Right cardiac atrium (tissue), 5 donors: ENCODE measurements at regions not wholly inside any gene's neighbourhood (a gene's known extent, or its start where the extent isn't known, plus 50 kb on each side); places are given as distances from the start of the nearest gene placed in this dataset.
"Not testable (repeated sequence)": the region's sequence is repeated elsewhere in the genome, so short reads cannot be mapped to it uniquely, and the experiment has no call there.

Experiments used
- ATAC-seq, 2 donors: fragments of 200-7000 bp; cut with Tn5 transposase; one replicate each; pipeline versions ENCODE4 v1.8.0 to v1.9.1; 2020; ENCODE audit warnings: moderate library complexity in 2 of 2, mild to moderate bottlenecking in 1 of 2
- DNase-seq, 3 donors: peaks; one replicate each; pipeline ENCODE4 v3.0.0-alpha.2; 2020
- H3K27ac ChIP-seq: one replicate; pipeline ENCODE4 v1.5.1; 2013; ENCODE audit warnings: mild to moderate bottlenecking, low read length, control low read depth, moderate library complexity
- H3K27me3 ChIP-seq: one replicate; pipeline ENCODE4 v1.6.1; 2013; ENCODE audit not compliant: control insufficient read depth, insufficient read depth
- H3K4me1 ChIP-seq: one replicate; pipeline ENCODE4 v1.6.1; 2013; ENCODE audit warnings: low read length; ENCODE audit not compliant: control insufficient read depth, insufficient read depth
- H3K4me3 ChIP-seq: one replicate; pipeline ENCODE4 v1.5.1; 2013; ENCODE audit warnings: low read length, control low read depth
- H3K9me3 ChIP-seq: one replicate; pipeline ENCODE4 v1.6.1; 2013; ENCODE audit warnings: low read length; ENCODE audit not compliant: control insufficient read depth
- WGBS: extraction: QIAGEN DNeasy Blood & Tissue Kit; methylation state at CpG from one replicate; pipeline ENCODE4 v1.1.7; 2013; 5-methylcytosine and 5-hydroxymethylcytosine counted together
- intact Hi-C, 4 donors: fragments of 100-400 bp; cut with DNase I; formaldehyde crosslinking; loops; one replicate each; pipeline versions ENCODE4 v1.11.0 to v1.14.0; 2022 to 2023
- donor health status: healthy with polysubstance abuse.
- donor health status: DM: no; HTN: yes; CAD: no.
- donor health status: DM: no; HTN: no; CAD: no.
- donor health status: DM: no; HTN: yes; CAD: no; lungs with severe emphysema.
- donor health status: DM: yes; HTN: yes; CAD: no.

DNA sequence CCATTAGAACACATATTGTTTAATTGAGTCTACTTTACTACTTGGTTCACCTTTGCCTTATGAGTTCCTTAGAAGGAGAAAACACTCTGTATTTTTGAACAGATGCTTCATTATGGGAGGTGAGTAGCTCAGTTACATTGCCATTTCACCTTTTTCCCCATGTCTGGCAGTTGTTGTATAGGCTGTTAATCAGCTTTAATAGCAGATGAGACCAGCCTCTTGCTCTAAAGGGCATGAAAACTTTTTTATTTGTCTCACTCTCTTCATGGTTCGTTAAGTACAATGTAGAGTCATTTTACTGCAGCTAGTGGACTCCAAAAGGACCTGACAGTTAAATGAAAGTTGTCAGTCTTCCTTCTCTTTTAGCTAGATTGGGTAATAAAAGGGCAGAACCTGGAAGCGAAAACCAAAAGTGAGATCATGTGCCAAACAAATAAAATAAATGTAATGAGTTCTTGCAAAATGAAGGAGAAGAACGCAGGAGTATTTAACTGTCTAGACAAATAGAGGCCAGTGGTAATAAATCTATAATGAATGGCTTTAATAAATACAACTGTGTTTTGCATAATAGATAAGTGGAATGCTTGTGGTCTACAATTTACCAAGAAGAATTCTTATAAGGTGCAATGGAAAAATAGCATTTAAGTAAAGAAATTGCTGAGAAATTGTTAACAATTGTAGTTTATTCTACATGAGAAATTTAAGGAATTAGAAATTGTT is 180.0 kb upstream of the NEGR1 start:
- no peaks in the 10 kb centered on the region for H3K9me3 ChIP-seq
- no peak for ATAC-seq
- no peak for DNase-seq
- no peak overlapping the region for H3K27ac ChIP-seq
- WGBS, result 87% methylated on average over 3 of the region's 3 CpGs
- H3K4me3 ChIP-seq, result no peak overlapping the region
- intact Hi-C loops, result no loop called here
- no peaks in the 10 kb centered on the region for H3K4me1 ChIP-seq
- no peaks in the 10 kb centered on the region for H3K27me3 ChIP-seq

DNA sequence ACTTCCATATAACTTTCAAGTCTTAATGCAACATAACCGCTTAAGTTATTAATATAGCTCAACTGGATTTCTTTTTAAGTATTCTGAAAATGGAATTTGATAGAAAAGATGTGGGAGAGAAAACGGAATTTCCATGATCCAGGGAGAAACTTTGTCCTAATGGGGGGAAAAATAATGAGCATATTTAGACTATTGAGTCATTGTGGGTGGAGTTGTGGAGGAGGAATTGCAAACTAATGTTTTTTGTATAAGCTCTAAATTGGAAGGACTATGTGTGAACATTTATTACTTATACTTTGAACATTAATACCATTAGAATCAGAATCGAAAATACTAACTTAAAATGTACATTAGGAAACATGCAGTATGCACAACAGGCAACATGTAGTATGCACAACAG is 159.9 kb upstream of the NEGR1 start:
- ATAC-seq, result no peak
- Histone ChIP-seq H3K9me3 (no peaks in the 10 kb centered on the region), H3K4me1 (no peaks in the 10 kb centered on the region), H3K27ac (no peak overlapping the region), H3K27me3 (no peaks in the 10 kb centered on the region), H3K4me3 (no peak overlapping the region)
- WGBS, result 68% methylated on average over 3 of the region's 3 CpGs
- intact Hi-C loops, result no loop called here
- no peak for DNase-seq

DNA sequence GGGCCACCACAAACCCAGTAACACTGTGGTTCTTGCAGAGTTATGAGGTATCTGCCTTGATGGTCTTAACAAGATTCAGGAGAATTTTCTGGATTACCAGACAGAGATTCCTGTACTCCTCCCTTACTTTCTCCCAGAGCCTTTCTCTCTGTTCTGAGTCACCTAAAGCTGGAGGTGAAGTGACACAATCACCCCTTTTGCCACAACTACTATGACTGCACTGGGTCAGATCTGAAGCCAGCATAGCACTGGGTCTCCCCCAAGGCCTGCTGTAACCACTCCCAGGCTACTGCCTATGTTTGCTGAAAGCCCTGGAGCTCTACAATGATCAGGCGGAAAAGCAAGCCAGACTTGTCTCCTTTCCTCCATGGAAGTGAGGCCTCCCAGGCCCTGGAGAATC is 156.7 kb upstream of the NEGR1 start:
- no peak overlapping the region for H3K27ac ChIP-seq
- no peaks in the 10 kb centered on the region for H3K9me3 ChIP-seq
- 84% methylated on average over 1 of the region's 1 CpG for WGBS
- no peak overlapping the region for H3K4me3 ChIP-seq
- intact Hi-C loops, result no loop called here
- ATAC-seq, result no peak
- no peaks in the 10 kb centered on the region for H3K4me1 ChIP-seq
- no peak for DNase-seq
- no peaks in the 10 kb centered on the region for H3K27me3 ChIP-seq

GRCh38 chr1:72438270-72438669 is 155.9 kb upstream of the NEGR1 start:
- intact Hi-C loops, result no loop called here
- 61% methylated on average over 1 of the region's 1 CpG for WGBS
- Histone ChIP-seq H3K27me3 (no peaks in the 10 kb centered on the region), H3K4me1 (no peaks in the 10 kb centered on the region), H3K4me3 (no peak overlapping the region), H3K9me3 (no peaks in the 10 kb centered on the region), H3K27ac (no peak overlapping the region)
- DNase-seq, result no peak
- ATAC-seq, result no peak

DNA sequence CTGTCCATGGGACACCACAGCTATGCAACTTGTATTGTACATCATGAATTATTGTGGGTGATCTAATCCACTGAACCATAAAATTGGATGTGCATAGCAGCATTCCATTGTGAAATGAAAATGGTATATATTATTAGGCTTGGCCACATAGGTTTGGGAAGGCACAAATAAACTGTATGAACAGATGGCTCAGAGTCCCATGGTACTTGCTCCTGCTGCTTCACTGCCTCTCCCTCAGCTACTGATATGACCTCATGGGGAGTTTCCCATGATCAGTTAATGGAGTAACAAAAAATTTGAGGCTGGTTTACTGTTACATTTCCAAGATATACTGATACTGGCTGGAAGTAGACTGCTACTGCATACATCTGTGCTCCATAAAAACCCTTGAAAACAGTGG is 152.7 kb upstream of the NEGR1 start:
- no peak for ATAC-seq
- intact Hi-C loops, result no loop called here
- no peaks in the 10 kb centered on the region for H3K9me3 ChIP-seq
- no peaks in the 10 kb centered on the region for H3K27me3 ChIP-seq
- no peak for DNase-seq
- H3K4me3 ChIP-seq, result no peak overlapping the region
- no peak overlapping the region for H3K27ac ChIP-seq
- H3K4me1 ChIP-seq, result no peaks in the 10 kb centered on the region

DNA sequence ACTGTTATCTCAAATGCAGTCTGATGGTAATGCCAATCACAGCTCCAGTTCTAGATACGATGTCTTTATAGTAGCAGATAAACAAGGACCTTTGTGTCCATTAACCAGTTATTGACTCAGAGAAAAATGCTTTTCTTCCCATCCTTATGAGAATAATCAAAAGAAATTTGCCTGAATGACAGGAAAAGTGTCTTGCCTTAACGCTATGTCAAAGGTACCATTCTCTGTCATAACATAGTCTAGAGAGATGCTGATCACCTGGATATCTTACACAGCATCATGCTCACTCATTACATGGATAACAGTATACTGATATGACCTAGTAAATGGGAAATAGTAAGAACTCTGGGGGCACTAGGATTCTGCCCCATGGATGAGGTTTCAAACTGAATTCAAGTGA is 151.7 kb upstream of the NEGR1 start:
- Histone ChIP-seq H3K27me3 (no peaks in the 10 kb centered on the region), H3K27ac (no peak overlapping the region), H3K9me3 (no peaks in the 10 kb centered on the region), H3K4me1 (no peaks in the 10 kb centered on the region), H3K4me3 (no peak overlapping the region)
- WGBS, result 66% methylated on average over 2 of the region's 2 CpGs
- ATAC-seq (no peak), DNase-seq (no peak)
- intact Hi-C loops, result no loop called here

GRCh38 chr1:72433591-72433990 is 151.3 kb upstream of the NEGR1 start:
- H3K27me3 ChIP-seq, result no peaks in the 10 kb centered on the region
- no peak for DNase-seq
- H3K4me1 ChIP-seq, result no peaks in the 10 kb centered on the region
- ATAC-seq, result no peak
- 71% methylated on average over 2 of the region's 2 CpGs for WGBS
- no peaks in the 10 kb centered on the region for H3K9me3 ChIP-seq
- intact Hi-C loops, result no loop called here
- no peak overlapping the region for H3K27ac ChIP-seq
- H3K4me3 ChIP-seq, result no peak overlapping the region

- WGBS, result 72% methylated on average over 5 of the region's 5 CpGs
- Histone ChIP-seq H3K4me3 (no peak overlapping the region), H3K27ac (no peak overlapping the region), H3K27me3 (no peaks in the 10 kb centered on the region), H3K9me3 (no peaks in the 10 kb centered on the region), H3K4me1 (no peaks in the 10 kb centered on the region)
- DNase-seq (no peak), ATAC-seq (no peak)
- intact Hi-C loops, result no loop called here
Observed at GRCh38 chr1:72432645-72433267, 150.4 kb upstream of the NEGR1 start.

GRCh38 chr1:72431810-72432209 is 149.5 kb upstream of the NEGR1 start:
- H3K4me1 ChIP-seq, result no peaks in the 10 kb centered on the region
- no peak overlapping the region for H3K4me3 ChIP-seq
- 84% methylated on average over 2 of the region's 2 CpGs for WGBS
- H3K9me3 ChIP-seq, result no peaks in the 10 kb centered on the region
- no peak overlapping the region for H3K27ac ChIP-seq
- H3K27me3 ChIP-seq, result no peaks in the 10 kb centered on the region
- intact Hi-C loops, result no loop called here
- no peak for ATAC-seq
- no peak for DNase-seq

DNA sequence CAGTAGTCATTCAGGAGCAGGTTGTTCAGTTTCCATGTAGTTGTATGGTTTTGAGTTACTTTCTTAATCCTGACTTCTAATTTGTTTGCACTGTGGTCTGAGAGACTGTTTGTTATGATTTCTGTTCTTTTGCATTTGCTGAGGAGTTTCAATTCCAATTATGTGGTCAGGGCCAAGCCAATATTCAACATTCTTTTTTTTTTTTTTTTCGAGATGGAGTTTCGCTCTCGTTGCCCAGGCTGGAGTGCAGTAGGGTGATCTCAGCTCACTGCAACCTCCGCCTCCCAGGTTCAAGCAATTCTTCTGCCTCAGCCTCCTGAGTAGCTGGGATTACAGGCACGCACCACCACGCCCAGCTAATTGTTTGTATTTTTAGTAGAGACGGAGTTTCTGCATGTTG is 145.9 kb upstream of the NEGR1 start:
- H3K9me3 ChIP-seq, H3K4me3 ChIP-seq, DNase-seq, H3K4me1 ChIP-seq, H3K27ac ChIP-seq, H3K27me3 ChIP-seq, ATAC-seq, intact Hi-C loops: not testable (repeated sequence)
- WGBS, result 87% methylated on average over 7 of the region's 7 CpGs

DNA sequence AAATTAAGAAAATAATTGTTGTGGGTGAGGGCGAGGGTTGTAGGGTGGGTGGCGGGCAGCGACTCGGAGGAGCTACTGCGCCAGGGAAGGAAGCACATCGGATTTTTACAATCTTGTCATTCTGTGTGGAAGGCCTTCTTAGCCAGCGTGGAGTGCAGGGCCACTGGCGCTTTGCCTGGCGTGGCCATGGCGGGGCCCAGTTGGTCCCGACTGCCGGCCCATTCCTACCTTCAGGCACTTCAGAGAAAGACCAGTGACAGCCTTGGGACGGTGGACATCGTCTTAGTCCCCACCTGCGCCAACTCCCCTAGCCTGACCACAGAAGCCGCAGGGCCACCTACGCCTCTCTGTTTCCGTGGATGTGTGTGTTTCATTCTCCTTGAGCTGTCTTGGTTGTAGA is 136.9 kb upstream of the NEGR1 start:
- DNase-seq (peak in 1 of 3 donors; percentile 7), ATAC-seq (no peak)
- no peak overlapping the region for H3K27ac ChIP-seq
- H3K4me1 ChIP-seq, result no peaks in the 10 kb centered on the region
- no peak overlapping the region for H3K4me3 ChIP-seq
- intact Hi-C loops, result no loop called here
- WGBS, result 95% methylated on average over 18 of the region's 18 CpGs
- H3K27me3 ChIP-seq, result no peaks in the 10 kb centered on the region
- no peaks in the 10 kb centered on the region for H3K9me3 ChIP-seq

- Histone ChIP-seq H3K27me3 (no peaks in the 10 kb centered on the region), H3K4me1 (no peaks in the 10 kb centered on the region), H3K27ac (no peak overlapping the region), H3K9me3 (no peaks in the 10 kb centered on the region), H3K4me3 (no peak overlapping the region)
- intact Hi-C loops, result no loop called here
- DNase-seq (no peak), ATAC-seq (no peak)
Observed at GRCh38 chr1:72412286-72412685, 129.9 kb upstream of the NEGR1 start.
